ENCODE measurements at regions not wholly inside any gene's neighbourhood (a gene's known extent, or its start where the extent isn't known, plus 50 kb on each side); places are given as distances from the start of the nearest gene placed in this dataset.

DNA sequence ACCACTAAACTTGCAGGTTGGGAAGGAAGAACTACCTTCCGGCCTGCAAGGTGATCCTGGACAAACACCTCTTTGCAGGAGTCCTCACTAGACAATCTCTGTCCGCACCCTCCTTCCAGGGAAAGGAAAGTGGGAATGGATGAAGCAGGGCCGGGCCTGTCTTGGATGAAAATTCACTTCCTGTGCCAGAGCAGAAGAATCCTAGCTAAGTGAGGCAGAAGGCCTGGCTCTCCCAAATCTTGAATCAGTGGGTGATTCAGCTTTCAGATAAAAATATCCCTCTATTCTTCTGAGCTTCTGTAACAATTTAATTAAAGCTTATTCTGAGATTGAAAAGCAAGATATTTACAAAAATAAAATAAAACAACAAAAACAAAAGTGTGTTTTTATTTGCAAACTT, 281.9 kb upstream of the TLE4 start:
- no peak for DNase-seq (ENCODE audit: low read depth)
- no peak overlapping the region for H3K4me3 ChIP-seq (ENCODE audit: low read depth, low read length)
- TF ChIP-seq, protein P1, sequence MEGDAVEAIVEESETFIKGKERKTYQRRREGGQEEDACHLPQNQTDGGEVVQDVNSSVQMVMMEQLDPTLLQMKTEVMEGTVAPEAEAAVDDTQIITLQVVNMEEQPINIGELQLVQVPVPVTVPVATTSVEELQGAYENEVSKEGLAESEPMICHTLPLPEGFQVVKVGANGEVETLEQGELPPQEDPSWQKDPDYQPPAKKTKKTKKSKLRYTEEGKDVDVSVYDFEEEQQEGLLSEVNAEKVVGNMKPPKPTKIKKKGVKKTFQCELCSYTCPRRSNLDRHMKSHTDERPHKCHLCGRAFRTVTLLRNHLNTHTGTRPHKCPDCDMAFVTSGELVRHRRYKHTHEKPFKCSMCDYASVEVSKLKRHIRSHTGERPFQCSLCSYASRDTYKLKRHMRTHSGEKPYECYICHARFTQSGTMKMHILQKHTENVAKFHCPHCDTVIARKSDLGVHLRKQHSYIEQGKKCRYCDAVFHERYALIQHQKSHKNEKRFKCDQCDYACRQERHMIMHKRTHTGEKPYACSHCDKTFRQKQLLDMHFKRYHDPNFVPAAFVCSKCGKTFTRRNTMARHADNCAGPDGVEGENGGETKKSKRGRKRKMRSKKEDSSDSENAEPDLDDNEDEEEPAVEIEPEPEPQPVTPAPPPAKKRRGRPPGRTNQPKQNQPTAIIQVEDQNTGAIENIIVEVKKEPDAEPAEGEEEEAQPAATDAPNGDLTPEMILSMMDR (IDR thresholded peaks at IDR 0.05; ENCODE audit: low read depth, low read length, missing control alignments), result no peak

DNA sequence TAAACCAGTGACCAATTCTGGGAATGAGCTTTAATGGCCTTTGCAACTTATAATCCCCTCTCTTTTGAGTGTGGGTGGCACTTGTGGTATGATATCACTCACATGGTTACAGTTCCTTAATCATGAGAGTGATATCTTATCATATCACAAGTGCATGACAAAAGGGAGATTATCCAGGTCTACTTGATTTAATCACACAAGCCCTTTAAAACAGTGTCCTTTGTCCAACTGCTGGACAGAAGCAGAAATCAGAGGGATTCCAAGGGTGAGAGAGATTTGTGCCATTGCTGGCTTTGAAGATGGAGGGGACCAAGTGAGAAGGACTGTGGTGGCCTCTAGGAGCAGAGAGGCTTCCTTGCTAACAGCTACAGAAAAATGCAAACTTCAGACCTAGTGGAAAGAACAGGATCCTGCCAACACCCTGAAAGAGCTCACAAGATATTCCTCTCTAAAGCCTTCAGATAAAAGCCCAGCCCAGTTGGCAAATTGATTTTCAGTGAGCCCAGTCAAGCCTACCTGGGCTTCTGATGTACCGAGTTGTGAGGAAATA, 279.0 kb upstream of the TLE4 start:
- H3K4me3 ChIP-seq (ENCODE audit: low read depth, low read length), result no peak overlapping the region
- DNase-seq (ENCODE audit: low read depth), result no peak
- TF ChIP-seq, protein P1 (IDR thresholded peaks at IDR 0.05; ENCODE audit: low read depth, low read length, missing control alignments), result no peak

DNA sequence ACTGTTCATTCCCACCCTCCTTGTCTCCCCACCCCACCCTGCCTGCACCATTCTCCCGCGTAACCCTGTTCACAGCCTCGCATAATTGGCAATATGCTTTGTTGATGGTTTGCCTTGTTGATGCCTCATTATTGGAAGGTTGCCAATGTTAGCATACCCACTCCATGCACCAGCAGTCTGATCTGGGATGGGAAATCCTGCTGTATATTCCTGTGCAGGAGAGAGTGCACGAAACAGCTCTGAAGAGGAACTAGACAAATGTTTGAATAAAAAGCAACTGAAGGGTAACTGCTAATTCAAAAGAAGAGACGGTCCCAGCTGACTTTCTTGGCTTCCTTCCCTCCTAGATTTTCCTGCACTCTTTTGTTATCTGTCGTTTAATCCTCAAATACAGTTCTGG, 271.7 kb upstream of the TLE4 start:
- TF ChIP-seq, protein P1 (IDR thresholded peaks at IDR 0.05; ENCODE audit: low read depth, low read length, missing control alignments), result no peak
- DNase-seq (ENCODE audit: low read depth), result no peak
- no peak overlapping the region for H3K4me3 ChIP-seq (ENCODE audit: low read depth, low read length)

- TF ChIP-seq, protein P1 (IDR thresholded peaks at IDR 0.05; ENCODE audit: low read depth, low read length, missing control alignments), result no peak
- no peak overlapping the region for H3K4me3 ChIP-seq (ENCODE audit: low read depth, low read length)
Measured at GRCh38 chr9:79301085-79301484, 270.7 kb upstream of the TLE4 start.

GRCh38 chr9:79301551-79302391, 270.0 kb upstream of the TLE4 start:
- TF ChIP-seq, protein P1 (IDR thresholded peaks at IDR 0.05; ENCODE audit: low read depth, low read length, missing control alignments), result no peak

More at GRCh38 chr9:79301085-79301484, 270.7 kb upstream of the TLE4 start:
- DNase-seq (ENCODE audit: low read depth), result no peak

GRCh38 chr9:79302569-79302968, 269.2 kb upstream of the TLE4 start:
- TF ChIP-seq, protein P1 (IDR thresholded peaks at IDR 0.05; ENCODE audit: low read depth, low read length, missing control alignments), result no peak
- H3K4me3 ChIP-seq (ENCODE audit: low read depth, low read length), result no peak overlapping the region
- no peak for DNase-seq (ENCODE audit: low read depth)

More at GRCh38 chr9:79301551-79302391, 270.0 kb upstream of the TLE4 start:
- no peak overlapping the region for H3K4me3 ChIP-seq (ENCODE audit: low read depth, low read length)
- DNase-seq (ENCODE audit: low read depth), result no peak
